NOMO-1 treated with dmso at 0.1 percent for 144 hours (cell line): ENCODE measurements at regions not wholly inside any gene's neighbourhood (a gene's known extent, or its start where the extent isn't known, plus 50 kb on each side); places are given as distances from the start of the nearest gene placed in this dataset.
"Not testable (repeated sequence)": the region's sequence is repeated elsewhere in the genome, so short reads cannot be mapped to it uniquely, and the experiment has no call there.

Experiments used
- DNase-seq: peaks from one replicate; lab custom pipeline; 2025; ENCODE audit not compliant: unreplicated experiment; lab: John Stamatoyannopoulos, UW

- not testable (repeated sequence) for DNase-seq
These were observed 72.4 kb downstream of the HNRNPD start for GRCh38 chr4:82301390-82301789.

GRCh38 chr4:82293304-82293703 is 80.5 kb downstream of the HNRNPD start:
- peak; percentile 36 for DNase-seq

- DNase-seq = no peak
These were observed 86.1 kb downstream of the HNRNPD start for GRCh38 chr4:82287720-82288119.

- DNase-seq = peak; percentile 98
These were observed 88.7 kb downstream of the HNRNPD start for GRCh38 chr4:82284858-82285805.

GRCh38 chr4:82284475-82284857 is 89.3 kb downstream of the HNRNPD start:
- no peak for DNase-seq

GRCh38 chr4:82282875-82283274 is 90.9 kb downstream of the HNRNPD start:
- DNase-seq = no peak

- DNase-seq = not testable (repeated sequence)
These were observed 94.2 kb downstream of the HNRNPD start for GRCh38 chr4:82279550-82279949.

GRCh38 chr4:82276332-82276640 is 97.5 kb downstream of the HNRNPD start:
- DNase-seq = no peak

GRCh38 chr4:82275431-82276331 is 98.1 kb downstream of the HNRNPD start:
- DNase-seq = no peak

- not testable (repeated sequence) for DNase-seq
These were observed 99.1 kb downstream of the HNRNPD start for GRCh38 chr4:82274700-82275099.

- not testable (repeated sequence) for DNase-seq
These were observed 101.3 kb downstream of the HNRNPD start for GRCh38 chr4:82272523-82272922.

- not testable (repeated sequence) for DNase-seq
These were observed 101.8 kb downstream of the HNRNPD start for GRCh38 chr4:82271915-82272480.

GRCh38 chr4:82268826-82269193 is 105.0 kb downstream of the HNRNPD start:
- DNase-seq = no peak

- peak; percentile 76 for DNase-seq
These were observed 105.6 kb downstream of the HNRNPD start for GRCh38 chr4:82268050-82268825.

GRCh38 chr4:82267506-82267905 is 106.3 kb downstream of the HNRNPD start:
- no peak for DNase-seq

GRCh38 chr4:82266345-82266744 is 107.4 kb downstream of the HNRNPD start:
- no peak for DNase-seq

GRCh38 chr4:82261084-82261483 is 112.7 kb downstream of the HNRNPD start:
- DNase-seq = no peak

GRCh38 chr4:82260632-82261031 is 113.2 kb downstream of the HNRNPD start:
- DNase-seq = no peak

GRCh38 chr4:82256718-82257117 is 117.1 kb downstream of the HNRNPD start:
- DNase-seq = no peak

- DNase-seq = no peak
These were observed 118.1 kb downstream of the HNRNPD start for GRCh38 chr4:82255657-82256056.
